VCaP (cell line): ENCODE measurements at regions not wholly inside any gene's neighbourhood (a gene's known extent, or its start where the extent isn't known, plus 50 kb on each side); places are given as distances from the start of the nearest gene placed in this dataset.
A peak's percentile ranks its signal among the peaks of the same experiment; 100 is the strongest.
"Not testable (repeated sequence)": the region's sequence is repeated elsewhere in the genome, so short reads cannot be mapped to it uniquely, and the experiment has no call there.

Source experiments
- H3K27ac ChIP-seq: fragments of 450-650 bp; 2 replicates; pipeline ENCODE4 v1.5.1; 2017
- CTCF ChIP-seq: fragments of 450-650 bp; conservative IDR thresholded peaks from 2 replicates; pipeline ENCODE4 v1.5.1; 2017; ENCODE audit warnings: mild to moderate bottlenecking, moderate library complexity

- no peak overlapping the region for H3K27ac ChIP-seq
- no peak for TF ChIP-seq CTCF
These were observed 225.4 kb downstream of the GALC start for GRCh38 chr14:87767567-87767901.

GRCh38 chr14:87758876-87759275 lies 234.1 kb downstream of the GALC start:
- TF ChIP-seq CTCF = no peak
- H3K27ac ChIP-seq = no peak overlapping the region

GRCh38 chr14:87756661-87757060 lies 236.3 kb downstream of the GALC start:
- TF ChIP-seq CTCF = no peak
- no peak overlapping the region for H3K27ac ChIP-seq

GRCh38 chr14:87754520-87755223 lies 238.3 kb downstream of the GALC start:
- no peak for TF ChIP-seq CTCF
- no peak overlapping the region for H3K27ac ChIP-seq

GRCh38 chr14:87748558-87748957 lies 244.4 kb downstream of the GALC start:
- H3K27ac ChIP-seq = no peak overlapping the region
- no peak for TF ChIP-seq CTCF

- H3K27ac ChIP-seq = no peak overlapping the region
- TF ChIP-seq CTCF = peak; percentile 88
These were observed 247.4 kb downstream of the GALC start for GRCh38 chr14:87745507-87746118.

- not testable (repeated sequence) for H3K27ac ChIP-seq
These were observed 258.2 kb downstream of the GALC start for GRCh38 chr14:87734577-87735360.

GRCh38 chr14:87733115-87733514 lies 259.9 kb downstream of the GALC start:
- not testable (repeated sequence) for H3K27ac ChIP-seq
